GM10248 (cell line): ENCODE measurements at regions not wholly inside any gene's neighbourhood (a gene's known extent, or its start where the extent isn't known, plus 50 kb on each side); places are given as distances from the start of the nearest gene placed in this dataset.

ENCODE experiments used
- CTCF ChIA-PET: fragments of 300-600 bp; sonication (Branson Sonifier 250); formaldehyde crosslinking; extraction: SDS; loops from one replicate; lab custom pipeline; 2021; ENCODE audit warnings: antibody characterized with exemption; lab: Yijun Ruan, JAX
- POLR2A ChIA-PET: fragments of 350-650 bp; sonication (Branson Sonifier 250); formaldehyde crosslinking; extraction: SDS; loops from one replicate; lab custom pipeline; 2020; ENCODE audit warnings: antibody characterized with exemption; lab: Yijun Ruan, JAX
- DNase-seq: peaks from one replicate; pipeline ENCODE4 v3.0.0; 2012; ENCODE audit errors: extremely low spot score
- TF ChIP-seq, protein P1 (sequence below): IDR thresholded peaks from 2 replicates; pipeline ENCODE4 v1.5.1; 2012; ENCODE audit warnings: mild to moderate bottlenecking, low read depth; ENCODE audit errors: extremely low read depth, missing control alignments, control extremely low read depth

- DNase-seq = no peak
- CTCF ChIA-PET = no interaction called here
- POLR2A ChIA-PET = no interaction called here
- TF ChIP-seq, protein P1, sequence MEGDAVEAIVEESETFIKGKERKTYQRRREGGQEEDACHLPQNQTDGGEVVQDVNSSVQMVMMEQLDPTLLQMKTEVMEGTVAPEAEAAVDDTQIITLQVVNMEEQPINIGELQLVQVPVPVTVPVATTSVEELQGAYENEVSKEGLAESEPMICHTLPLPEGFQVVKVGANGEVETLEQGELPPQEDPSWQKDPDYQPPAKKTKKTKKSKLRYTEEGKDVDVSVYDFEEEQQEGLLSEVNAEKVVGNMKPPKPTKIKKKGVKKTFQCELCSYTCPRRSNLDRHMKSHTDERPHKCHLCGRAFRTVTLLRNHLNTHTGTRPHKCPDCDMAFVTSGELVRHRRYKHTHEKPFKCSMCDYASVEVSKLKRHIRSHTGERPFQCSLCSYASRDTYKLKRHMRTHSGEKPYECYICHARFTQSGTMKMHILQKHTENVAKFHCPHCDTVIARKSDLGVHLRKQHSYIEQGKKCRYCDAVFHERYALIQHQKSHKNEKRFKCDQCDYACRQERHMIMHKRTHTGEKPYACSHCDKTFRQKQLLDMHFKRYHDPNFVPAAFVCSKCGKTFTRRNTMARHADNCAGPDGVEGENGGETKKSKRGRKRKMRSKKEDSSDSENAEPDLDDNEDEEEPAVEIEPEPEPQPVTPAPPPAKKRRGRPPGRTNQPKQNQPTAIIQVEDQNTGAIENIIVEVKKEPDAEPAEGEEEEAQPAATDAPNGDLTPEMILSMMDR = no peak
Measured at GRCh38 chr16:59090541-59090940, 356.4 kb upstream of the GOT2 start.

DNA sequence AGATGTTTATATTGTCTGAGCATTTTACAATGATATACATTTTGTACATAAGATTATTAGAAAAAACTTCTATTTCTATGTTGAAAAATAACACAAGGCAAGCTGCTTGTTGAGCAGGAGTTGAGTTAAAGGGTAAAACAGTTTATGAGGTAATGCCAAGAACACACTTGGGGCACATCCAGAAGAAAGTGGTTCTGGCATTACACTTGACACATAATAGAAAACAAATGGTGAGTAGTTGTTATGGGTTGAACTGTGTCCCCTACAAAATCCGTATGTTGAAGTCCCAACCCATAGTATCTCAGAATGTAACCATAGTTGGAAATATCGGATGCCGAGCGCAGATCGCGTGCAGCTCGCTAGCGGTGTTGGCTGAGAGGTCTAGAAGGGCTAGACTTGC lies 354.3 kb upstream of the GOT2 start:
- CTCF ChIA-PET = no interaction called here
- no peak for DNase-seq
- POLR2A ChIA-PET = no interaction called here
- TF ChIP-seq, protein P1 = no peak

- no peak for DNase-seq
- ChIA-PET POLR2A (no interaction called here), CTCF (no interaction called here)
- TF ChIP-seq, protein P1 = no peak
Measured at GRCh38 chr16:59087641-59088040, 353.5 kb upstream of the GOT2 start.

DNA sequence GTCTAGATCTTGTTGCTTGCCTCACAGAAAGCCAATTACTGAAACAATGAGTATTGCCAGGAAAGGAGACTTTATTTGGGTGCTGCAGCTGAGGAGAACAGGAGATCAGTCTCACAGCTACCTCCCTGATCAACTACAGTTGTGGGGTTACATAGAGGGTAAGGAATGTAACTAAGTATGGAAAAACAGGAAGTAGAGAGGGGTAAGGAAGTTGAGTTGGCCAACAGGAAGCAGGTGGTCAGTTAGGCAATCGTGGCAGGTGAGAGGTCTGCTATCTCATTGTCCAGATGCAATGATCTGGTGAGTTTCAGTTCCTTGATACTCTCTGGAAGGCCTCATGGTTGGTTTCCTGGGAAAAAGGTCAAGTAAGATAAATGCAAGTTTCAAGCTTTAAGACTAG lies 333.1 kb upstream of the GOT2 start:
- DNase-seq = no peak
- ChIA-PET POLR2A (no interaction called here), CTCF (no interaction called here)
- TF ChIP-seq, protein P1 = no peak

DNA sequence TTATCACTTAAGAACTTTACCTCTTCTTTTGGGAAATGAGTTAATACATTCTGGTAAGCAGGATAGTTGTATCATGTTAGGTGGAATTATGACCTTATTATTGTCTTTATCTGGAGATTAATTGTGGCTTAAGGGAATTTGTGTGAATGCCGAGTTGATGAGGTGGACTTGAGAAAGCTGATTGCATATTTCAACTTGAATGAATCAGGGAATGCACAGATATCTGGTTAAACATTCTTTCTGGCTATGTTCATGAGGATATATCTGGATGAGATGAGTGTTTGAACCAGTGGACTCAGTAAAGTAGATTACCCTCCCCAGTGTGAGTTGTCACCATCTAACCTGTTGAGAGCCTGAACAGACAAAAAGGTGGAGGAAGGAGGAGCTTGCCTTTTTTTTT lies 326.1 kb upstream of the GOT2 start:
- CTCF ChIA-PET = no interaction called here
- DNase-seq = no peak
- TF ChIP-seq, protein P1 = no peak
- POLR2A ChIA-PET = no interaction called here

DNA sequence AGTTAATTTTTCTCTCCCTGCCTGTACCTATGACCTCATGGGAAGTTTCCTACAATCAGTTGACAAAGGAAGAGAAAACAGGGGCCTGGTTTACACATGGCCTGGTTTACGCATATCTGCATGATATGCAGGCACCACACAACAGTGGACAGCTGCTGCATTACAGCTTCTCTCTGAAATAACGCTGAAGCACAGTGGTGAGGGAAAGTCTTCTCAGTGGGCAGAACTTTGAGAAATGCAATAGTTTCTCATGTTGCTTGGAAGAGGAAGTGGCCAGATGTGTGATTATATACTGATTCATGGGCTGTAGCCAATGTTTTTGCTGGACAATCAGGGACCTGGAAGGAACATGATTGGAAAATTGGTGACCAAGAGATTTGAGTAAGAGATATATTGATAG lies 324.1 kb upstream of the GOT2 start:
- ChIA-PET POLR2A (no interaction called here), CTCF (no interaction called here)
- DNase-seq = no peak
- TF ChIP-seq, protein P1 = no peak

DNA sequence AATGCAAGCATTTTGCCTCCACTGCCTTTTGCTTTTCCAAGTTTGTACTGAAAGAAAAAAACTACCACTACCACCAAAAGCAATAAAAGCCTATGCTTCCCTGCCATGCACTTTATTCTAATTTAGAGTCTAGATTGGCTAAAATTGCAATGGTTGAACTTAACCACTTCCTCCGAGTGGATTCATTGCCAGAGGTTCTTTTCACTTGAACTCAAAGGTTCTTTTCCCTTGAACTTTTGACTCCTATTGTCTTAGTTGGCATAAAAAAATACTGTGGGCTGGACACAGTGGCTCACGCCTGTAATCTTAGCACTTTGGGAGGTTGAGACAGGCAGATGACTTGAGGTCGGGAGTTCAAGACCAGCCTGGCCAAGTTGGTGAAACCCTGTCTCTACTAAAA lies 319.8 kb upstream of the GOT2 start:
- no peak for DNase-seq
- POLR2A ChIA-PET = no interaction called here
- CTCF ChIA-PET = no interaction called here
- TF ChIP-seq, protein P1 = no peak
